ENCODE measurements at regions not wholly inside any gene's neighbourhood (a gene's known extent, or its start where the extent isn't known, plus 50 kb on each side); places are given as distances from the start of the nearest gene placed in this dataset.

DNA sequence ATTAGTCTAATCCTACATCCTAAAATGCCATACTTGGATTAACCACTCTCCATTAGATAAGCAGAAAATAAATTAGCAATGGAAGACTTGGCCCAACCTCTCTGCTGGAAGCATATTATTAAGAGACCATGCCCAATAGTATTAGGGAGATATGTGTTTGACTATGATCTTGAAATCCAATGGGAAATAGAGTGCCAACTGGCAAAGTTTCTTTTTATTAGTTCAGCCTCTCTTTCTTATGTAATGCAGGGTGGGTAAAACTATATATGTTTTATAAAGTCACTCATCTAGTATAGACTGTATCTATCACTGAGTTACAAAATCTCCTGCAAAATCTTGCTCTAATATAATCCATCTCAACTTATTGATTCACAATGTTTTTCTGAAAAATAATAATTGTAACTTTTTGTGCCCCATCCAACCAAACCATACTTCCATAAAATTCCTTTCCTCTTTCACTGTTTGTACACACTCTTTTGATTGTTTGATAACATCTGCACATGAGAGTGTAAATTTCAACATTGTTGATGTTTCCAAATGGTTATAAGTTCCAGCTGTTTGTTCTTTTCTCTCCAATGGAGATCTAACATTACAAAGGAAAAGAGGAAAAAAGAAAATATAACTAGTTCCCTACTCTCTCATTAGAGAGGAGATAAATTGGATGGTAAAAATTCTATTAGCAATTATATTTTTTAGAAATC, 408.1 kb upstream of the ADGRL2 start:
- TF ChIP-seq, protein P1, sequence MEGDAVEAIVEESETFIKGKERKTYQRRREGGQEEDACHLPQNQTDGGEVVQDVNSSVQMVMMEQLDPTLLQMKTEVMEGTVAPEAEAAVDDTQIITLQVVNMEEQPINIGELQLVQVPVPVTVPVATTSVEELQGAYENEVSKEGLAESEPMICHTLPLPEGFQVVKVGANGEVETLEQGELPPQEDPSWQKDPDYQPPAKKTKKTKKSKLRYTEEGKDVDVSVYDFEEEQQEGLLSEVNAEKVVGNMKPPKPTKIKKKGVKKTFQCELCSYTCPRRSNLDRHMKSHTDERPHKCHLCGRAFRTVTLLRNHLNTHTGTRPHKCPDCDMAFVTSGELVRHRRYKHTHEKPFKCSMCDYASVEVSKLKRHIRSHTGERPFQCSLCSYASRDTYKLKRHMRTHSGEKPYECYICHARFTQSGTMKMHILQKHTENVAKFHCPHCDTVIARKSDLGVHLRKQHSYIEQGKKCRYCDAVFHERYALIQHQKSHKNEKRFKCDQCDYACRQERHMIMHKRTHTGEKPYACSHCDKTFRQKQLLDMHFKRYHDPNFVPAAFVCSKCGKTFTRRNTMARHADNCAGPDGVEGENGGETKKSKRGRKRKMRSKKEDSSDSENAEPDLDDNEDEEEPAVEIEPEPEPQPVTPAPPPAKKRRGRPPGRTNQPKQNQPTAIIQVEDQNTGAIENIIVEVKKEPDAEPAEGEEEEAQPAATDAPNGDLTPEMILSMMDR (IDR thresholded peaks at IDR 0.05): no peak
- no peak for TF ChIP-seq POLR2A (IDR thresholded peaks at IDR 0.05)

Measured in right lobe of liver (tissue), 4 donors.